HepG2 (cell line): ENCODE measurements at regions not wholly inside any gene's neighbourhood (a gene's known extent, or its start where the extent isn't known, plus 50 kb on each side); places are given as distances from the start of the nearest gene placed in this dataset.

ENCODE experiments used
- ATAC-seq: fragments of 200-7000 bp; cut with Tn5 transposase; 3 replicates; pipeline ENCODE4 v1.9.1; 2020; ENCODE audit warnings: mild to moderate bottlenecking, moderate library complexity
- BruUV-seq: library from RNA; stranded (reverse); fragments of 400-500 nt; replicated peaks from 2 replicates; lab custom pipeline; 2021; lab: Mats Ljungman, UMichigan
- CTCF ChIA-PET: fragments of 300-600 bp; formaldehyde crosslinking; extraction: SDS; loops from one replicate; lab custom pipeline; 2021; ENCODE audit warnings: low total read pairs, inconsistent platforms, low intra/inter-chr PET ratio; lab: Yijun Ruan, JAX
- POLR2A ChIA-PET: fragments of 350-600 bp; sonication (Branson Sonifier 250); formaldehyde crosslinking; loops from one replicate; lab custom pipeline; 2020; ENCODE audit warnings: antibody characterized with exemption, inconsistent platforms; lab: Yijun Ruan, JAX
- DNase-seq: peaks from one replicate; pipeline ENCODE4 v3.0.0-alpha.2; 2015; ENCODE audit warnings: low spot score
- FAIRE-seq: peaks from 3 replicates; lab custom pipeline; 2011; peaks lifted over from hg19 to GRCh38; lab: Jason Lieb, UNC
- H2AFZ ChIP-seq: one replicate; pipeline ENCODE4 v1.6.1; 2011; ENCODE audit warnings: low read length, inconsistent platforms
- H3K27ac ChIP-seq: fragments of 300-600 bp; 3 replicates; pipeline ENCODE4 v1.8.0; 2011; ENCODE audit warnings: mixed run types, mild to moderate bottlenecking, mixed read lengths, low read length, inconsistent platforms; ENCODE audit not compliant: insufficient read depth; ENCODE audit errors: extremely low read length
- H3K27me3 ChIP-seq, 2 experiments: fragments of 200-600 bp in 1 of 2; 2 replicates in 1 of 2; 3 replicates in 1 of 2; pipeline versions ENCODE4 v1.6.0 to v1.8.0; 2011; ENCODE audit warnings: low read length in 2 of 2, mild to moderate bottlenecking in 2 of 2, moderate library complexity in 2 of 2, inconsistent platforms in 1 of 2; ENCODE audit not compliant: insufficient read depth in 2 of 2, control insufficient read depth in 1 of 2
- H3K36me3 ChIP-seq, 2 experiments: fragments of 200-600 bp in 1 of 2; replicated peaks in 1 of 2; 2 replicates in 1 of 2; 3 replicates in 1 of 2; pipeline versions ENCODE4 v1.5.1 to v1.8.0; 2011; ENCODE audit warnings: low read length in 2 of 2, inconsistent platforms in 1 of 2; ENCODE audit not compliant: insufficient read depth in 2 of 2, control insufficient read depth in 1 of 2
- H3K4me1 ChIP-seq: 2 replicates; pipeline ENCODE4 v1.5.1; 2012; ENCODE audit warnings: low read length, inconsistent platforms; ENCODE audit not compliant: insufficient read depth
- H3K4me2 ChIP-seq: 2 replicates; pipeline ENCODE4 v1.6.0; 2011; ENCODE audit warnings: low read depth, low read length, inconsistent platforms
- H3K4me3 ChIP-seq, 3 experiments: fragments of 200-600 bp in 1 of 3; sonication (generic), shearing (Covaris generic) in 1 of 3; replicated peaks in 1 of 3; 2 replicates each; pipeline ENCODE4 v1.5.1; 2011 to 2016; ENCODE audit warnings: low read length in 3 of 3, inconsistent platforms in 2 of 3, low read depth in 2 of 3, mild to moderate bottlenecking in 2 of 3, control low read depth in 1 of 3, mixed read lengths in 1 of 3; ENCODE audit not compliant: insufficient read depth in 1 of 3
- H3K79me2 ChIP-seq: one replicate; pipeline ENCODE4 v1.6.1; 2011; ENCODE audit warnings: low read length, inconsistent platforms; ENCODE audit not compliant: insufficient read depth
- H3K9ac ChIP-seq: 2 replicates; pipeline ENCODE4 v1.6.0; 2011; ENCODE audit warnings: mild to moderate bottlenecking, low read depth, low read length, inconsistent platforms; ENCODE audit not compliant: insufficient read depth
- H3K9me3 ChIP-seq: 2 replicates; pipeline ENCODE4 v1.5.1; 2012; ENCODE audit warnings: mild to moderate bottlenecking, low read length
- H4K20me1 ChIP-seq: 2 replicates; pipeline ENCODE4 v1.6.0; 2011; ENCODE audit warnings: inconsistent platforms, mild to moderate bottlenecking, low read length, moderate library complexity; ENCODE audit not compliant: insufficient read depth
- AKAP8 ChIP-seq: sonication (generic); formaldehyde crosslinking; IDR thresholded peaks from 2 replicates; pipeline ENCODE4 v1.5.1; 2020; ENCODE audit warnings: mild to moderate bottlenecking, missing genetic modification reagents
- DBP ChIP-seq: sonication (generic); formaldehyde crosslinking; IDR thresholded peaks from 2 replicates; pipeline ENCODE4 v1.4.0; 2020; ENCODE audit warnings: missing genetic modification reagents; ENCODE audit errors: not compliant biosample characterization
- ETV6 ChIP-seq: sonication (generic); formaldehyde crosslinking; conservative IDR thresholded peaks from 2 replicates; pipeline ENCODE4 v1.4.0; 2020; ENCODE audit warnings: missing genetic modification reagents
- GPN1 ChIP-seq: sonication (generic); formaldehyde crosslinking; IDR thresholded peaks from 2 replicates; pipeline ENCODE4 v1.5.1; 2020; ENCODE audit warnings: missing genetic modification reagents, borderline replicate concordance
- MXD1 ChIP-seq: sonication (generic); formaldehyde crosslinking; IDR thresholded peaks from 2 replicates; pipeline ENCODE4 v1.4.0; 2020; ENCODE audit warnings: mild to moderate bottlenecking, missing genetic modification reagents
- NR2F6 ChIP-seq, 2 experiments: IDR thresholded peaks; 2 replicates each; pipeline ENCODE4 v1.6.1; 2016; ENCODE audit warnings: antibody characterized with exemption in 1 of 2, mild to moderate bottlenecking in 1 of 2
- SIX1 ChIP-seq: sonication (generic); formaldehyde crosslinking; IDR thresholded peaks from 2 replicates; pipeline ENCODE4 v1.4.0; 2020; ENCODE audit warnings: missing genetic modification reagents, borderline replicate concordance
- TFDP1 ChIP-seq: IDR thresholded peaks from 2 replicates; pipeline ENCODE4 v1.6.1; 2016; ENCODE audit warnings: missing compliant biosample characterization, missing genetic modification reagents, borderline replicate concordance
- ZMAT5 ChIP-seq: sonication (generic); formaldehyde crosslinking; IDR thresholded peaks from 2 replicates; pipeline ENCODE4 v1.5.0; 2020; ENCODE audit warnings: mild to moderate bottlenecking, low read depth, missing genetic modification reagents, borderline replicate concordance
- ZNF17 ChIP-seq: sonication (generic); formaldehyde crosslinking; IDR thresholded peaks from 2 replicates; pipeline ENCODE4 v1.5.0; 2020; ENCODE audit warnings: mild to moderate bottlenecking, missing genetic modification reagents
- ZNF317 ChIP-seq: sonication (generic); formaldehyde crosslinking; IDR thresholded peaks from 2 replicates; pipeline ENCODE4 v1.5.0; 2020; ENCODE audit warnings: mild to moderate bottlenecking, missing genetic modification reagents
- ZNF33B ChIP-seq: sonication (generic); formaldehyde crosslinking; IDR thresholded peaks from 2 replicates; pipeline ENCODE4 v1.5.1; 2020; ENCODE audit warnings: mild to moderate bottlenecking, missing genetic modification reagents
- ZNF354B ChIP-seq: sonication (generic); formaldehyde crosslinking; IDR thresholded peaks from 2 replicates; pipeline ENCODE4 v1.8.0; 2022; ENCODE audit warnings: mild to moderate bottlenecking, missing genetic modification reagents
- ZNF512B ChIP-seq: sonication (generic); formaldehyde crosslinking; IDR thresholded peaks from 2 replicates; pipeline ENCODE4 v1.5.1; 2020; ENCODE audit warnings: missing genetic modification reagents, mild to moderate bottlenecking, borderline replicate concordance
- ZNF513 ChIP-seq: sonication (generic); formaldehyde crosslinking; conservative IDR thresholded peaks from 2 replicates; pipeline ENCODE4 v1.5.0; 2020; ENCODE audit warnings: missing genetic modification reagents
- ZNF567 ChIP-seq: sonication (generic); formaldehyde crosslinking; IDR thresholded peaks from 2 replicates; pipeline ENCODE4 v1.8.1; 2023; ENCODE audit warnings: mild to moderate bottlenecking, missing genetic modification reagents, borderline replicate concordance
- ZSCAN20 ChIP-seq: sonication (generic); formaldehyde crosslinking; IDR thresholded peaks from 2 replicates; pipeline ENCODE4 v1.4.0; 2020; ENCODE audit warnings: missing genetic modification reagents, mild to moderate bottlenecking, borderline replicate concordance
- WGBS: methylation state at CpG from one replicate; pipeline ENCODE4 v1.1.6; 2017; ENCODE audit warnings: low lambda C conversion rate; 5-methylcytosine and 5-hydroxymethylcytosine counted together
- in situ Hi-C: cut with HindIII; loops from 2 replicates; pipeline ENCODE4 v1.10.0; 2017; ENCODE audit warnings: low pct_unique_long_range_greater_than_20kb; ENCODE audit not compliant: extremely low pct_ligation_motif_present
- intact Hi-C: fragments of 100-400 bp; cut with micrococcal nuclease; formaldehyde crosslinking; loops from one replicate; pipeline ENCODE4 v1.10.0; 2022; ENCODE audit not compliant: unreplicated experiment

- TF ChIP-seq ZNF512B (no peak), ZNF354B (CRISPR knock-in tag) (no peak)
These were observed 887.8 kb downstream of the TRHDE start (continued) for GRCh38 chr12:73159954-73160353.

GRCh38 chr12:73161970-73162369 is 889.8 kb downstream of the TRHDE start:
- FAIRE-seq (no peak), ATAC-seq (no peak), DNase-seq (no peak)
- 10% methylated on average over 2 of the region's 2 CpGs for WGBS
- ChIA-PET POLR2A (no interaction called here), CTCF (no interaction called here)
- no peaks in the 10 kb centered on the region for H3K27me3 ChIP-seq
- 0 out of 2 replicates have a peak, but pooled peaks cover 12% of the 10 kb centered on the region for H3K9me3 ChIP-seq
- H2AFZ ChIP-seq = no peak overlapping the region
- H3K4me1 ChIP-seq = no peaks in the 10 kb centered on the region
- H4K20me1 ChIP-seq = no peaks in the 10 kb centered on the region
- BruUV-seq = no TSS peak
- no peaks in the 10 kb centered on the region for H3K36me3 ChIP-seq
- H3K4me2 ChIP-seq = no peak overlapping the region
- no peak overlapping the region for H3K9ac ChIP-seq
- no peak overlapping the region for H3K4me3 ChIP-seq
- no peaks in the 10 kb centered on the region for H3K79me2 ChIP-seq
- intact Hi-C loops (no loop called here), in situ Hi-C loops (no loop called here)
- H3K27ac ChIP-seq = no peak overlapping the region
- no peak for TF ChIP-seq ZNF567 (CRISPR knock-in tag)
- no peak for TF ChIP-seq SIX1
- TF ChIP-seq GPN1 (CRISPR knock-in tag) = no peak
- no peak for TF ChIP-seq AKAP8 (CRISPR knock-in tag)
- TF ChIP-seq ZMAT5 (CRISPR knock-in tag) = no peak
- TF ChIP-seq MXD1 = no peak
- no peak for TF ChIP-seq NR2F6 (IDR thresholded peaks at IDR 0.05)
- TF ChIP-seq NR2F6 (CRISPR knock-in tag; IDR thresholded peaks at IDR 0.05) = no peak
- no peak for TF ChIP-seq ZNF33B (CRISPR knock-in tag)
- no peak for TF ChIP-seq ZNF513 (CRISPR knock-in tag)
- no peak for TF ChIP-seq DBP
- TF ChIP-seq ZNF17 (CRISPR knock-in tag) = no peak
- no peak for TF ChIP-seq TFDP1 (CRISPR knock-in tag)
- no peak for TF ChIP-seq ETV6 (CRISPR knock-in tag)
- TF ChIP-seq ZSCAN20 (CRISPR knock-in tag) = no peak
- no peak for TF ChIP-seq ZNF317 (CRISPR knock-in tag)
